ENCODE measurements at regions not wholly inside any gene's neighbourhood (a gene's known extent, or its start where the extent isn't known, plus 50 kb on each side); places are given as distances from the start of the nearest gene placed in this dataset.

GRCh38 chr5:111869681-111870080, 112.7 kb upstream of the NREP start:
- Histone ChIP-seq H2AFZ (no peak overlapping the region), H3K36me3 (ENCODE audit: insufficient read depth) (no peaks in the 10 kb centered on the region), H3K4me3 (no peak overlapping the region), H3K79me2 (replicated peaks; ENCODE audit: insufficient read depth) (no peaks in the 10 kb centered on the region), H4K20me1 (replicated peaks; ENCODE audit: insufficient read depth) (no peaks in the 10 kb centered on the region), H3K9me2 (ENCODE audit: insufficient read depth) (peaks cover 7% of the 10 kb centered on the region; the same call in 1 of the 2 replicates), H3K27ac (ENCODE audit: low read depth) (no peak overlapping the region), H3F3A (replicated peaks; ENCODE audit: low read depth) (no peaks in the 10 kb centered on the region), H3K27me3 (ENCODE audit: insufficient read depth) (no peaks in the 10 kb centered on the region), H3K4me1 (ENCODE audit: insufficient read depth) (no peaks in the 10 kb centered on the region), H3K4me2 (no peak overlapping the region)
- DNase-seq (ENCODE audit: low spot score) (no peak), ATAC-seq (no peak)
- no peaks in the 10 kb centered on the region for H3K36me3 Mint-ChIP-seq (ENCODE audit: low read depth)
- H3K4me1 Mint-ChIP-seq = no peaks in the 10 kb centered on the region; the same call in 2 of the 3 replicates
- H3K27me3 Mint-ChIP-seq (ENCODE audit: insufficient read depth, low read depth, poor library complexity) = no peaks in the 10 kb centered on the region
- H3K4me3 Mint-ChIP-seq = no peak overlapping the region
- no peak overlapping the region for H3K27ac Mint-ChIP-seq
- no peak for TF ChIP-seq EZH2phosphoT487 (IDR thresholded peaks at IDR 0.05; ENCODE audit: unreplicated experiment)
- TF ChIP-seq REST (IDR thresholded peaks at IDR 0.05; ENCODE audit: unreplicated experiment) = no peak
- no peak for TF ChIP-seq STAT1 (IDR thresholded peaks at IDR 0.05; ENCODE audit: unreplicated experiment)
- TF ChIP-seq ZNF462 (CRISPR knock-in tag; IDR thresholded peaks at IDR 0.05) = no peak
- no peak for TF ChIP-seq CREB1 (CRISPR knock-in tag; IDR thresholded peaks at IDR 0.05; ENCODE audit: low read depth)
- no peak for TF ChIP-seq CTCF (conservative IDR thresholded peaks at IDR 0.05; ENCODE audit: low read depth in 2 of 2)
- TF ChIP-seq ZNF114 (CRISPR knock-in tag; IDR thresholded peaks at IDR 0.05) = no peak
- H3K9me3 Mint-ChIP-seq = peaks cover 2% of the 10 kb centered on the region; the same call in 2 of the 3 replicates

Measured in GM23338 (cell line).